ENCODE measurements at regions not wholly inside any gene's neighbourhood (a gene's known extent, or its start where the extent isn't known, plus 50 kb on each side); places are given as distances from the start of the nearest gene placed in this dataset.

DNA sequence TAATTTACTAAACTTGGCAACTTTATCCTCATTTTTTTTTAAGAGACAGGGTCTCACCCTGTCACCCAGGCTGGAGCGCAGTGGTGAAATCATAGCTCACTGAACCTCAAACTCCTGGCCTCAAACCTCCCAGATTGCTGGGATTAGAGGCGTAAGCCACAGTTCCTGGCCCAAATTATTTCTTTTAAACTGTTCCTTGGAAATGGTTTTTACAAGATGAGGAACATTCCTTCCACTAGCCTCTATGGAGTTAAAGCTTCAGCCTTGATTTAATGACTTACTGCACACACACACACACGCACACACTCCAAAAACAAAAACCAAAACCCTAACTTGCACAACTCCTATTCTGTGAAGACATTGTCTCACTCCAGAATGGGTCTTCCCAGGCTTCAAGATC lies 77.2 kb upstream of the TARS1 start:
- Histone ChIP-seq H3K4me3 (ENCODE audit: low read length) (no peak overlapping the region), H3K4me1 (ENCODE audit: control insufficient read depth, low read depth, low read length) (no peaks in the 10 kb centered on the region), H3K27ac (ENCODE audit: low read length) (no peak overlapping the region), H3K27me3 (ENCODE audit: control insufficient read depth, insufficient read depth, low read length) (no peaks in the 10 kb centered on the region), H3K9me3 (ENCODE audit: control insufficient read depth, low read depth, low read length) (peaks cover 3% of the 10 kb centered on the region), H3K9ac (ENCODE audit: low read length) (no peak overlapping the region), H3K36me3 (ENCODE audit: control insufficient read depth, low read depth, low read length) (no peaks in the 10 kb centered on the region)

DNA sequence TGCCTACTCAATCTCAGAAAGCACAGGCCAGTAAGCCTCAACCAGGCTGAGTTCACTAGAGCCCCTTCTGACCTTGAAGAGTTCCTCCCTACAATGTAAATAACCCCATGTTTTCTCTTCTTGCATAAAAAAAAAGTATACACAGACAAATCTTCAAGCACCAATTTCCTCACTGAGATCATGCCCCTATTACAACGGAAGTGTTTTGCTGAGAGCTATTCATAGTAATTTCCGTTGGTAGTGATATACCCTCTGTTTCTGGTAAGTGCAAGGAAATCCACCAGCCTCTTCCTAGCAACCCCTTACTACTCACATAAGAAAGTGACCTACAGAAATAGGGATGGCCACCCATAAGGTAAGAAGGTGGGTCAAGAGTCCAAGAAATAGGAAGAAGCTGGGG lies 76.4 kb upstream of the TARS1 start:
- Histone ChIP-seq H3K9ac (ENCODE audit: low read length) (no peak overlapping the region), H3K27me3 (ENCODE audit: control insufficient read depth, insufficient read depth, low read length) (no peaks in the 10 kb centered on the region), H3K9me3 (ENCODE audit: control insufficient read depth, low read depth, low read length) (peaks cover 3% of the 10 kb centered on the region), H3K36me3 (ENCODE audit: control insufficient read depth, low read depth, low read length) (no peaks in the 10 kb centered on the region), H3K27ac (ENCODE audit: low read length) (no peak overlapping the region), H3K4me1 (ENCODE audit: control insufficient read depth, low read depth, low read length) (no peaks in the 10 kb centered on the region), H3K4me3 (ENCODE audit: low read length) (no peak overlapping the region)

DNA sequence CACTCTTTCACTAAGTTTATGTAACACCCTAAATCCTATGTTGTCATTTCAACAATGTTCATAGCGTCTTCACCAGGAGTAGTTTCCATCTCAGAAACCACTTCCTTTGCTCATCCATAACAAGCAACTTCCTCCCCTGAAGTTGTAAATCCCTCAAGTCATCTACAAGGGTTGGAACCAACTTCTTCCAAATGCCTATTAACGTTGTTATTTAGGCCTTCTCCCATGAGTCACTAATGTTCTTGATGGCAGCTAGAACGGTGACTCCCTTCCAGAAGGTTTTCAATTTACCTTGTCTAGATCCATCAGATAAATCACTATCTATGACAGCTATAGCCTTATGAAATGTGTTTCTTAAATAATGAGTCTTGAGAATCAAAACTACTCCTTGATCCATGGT lies 73.3 kb upstream of the TARS1 start:
- H3K27ac ChIP-seq (ENCODE audit: low read length) = no peak overlapping the region
- H3K27me3 ChIP-seq (ENCODE audit: control insufficient read depth, insufficient read depth, low read length) = no peaks in the 10 kb centered on the region

DNA sequence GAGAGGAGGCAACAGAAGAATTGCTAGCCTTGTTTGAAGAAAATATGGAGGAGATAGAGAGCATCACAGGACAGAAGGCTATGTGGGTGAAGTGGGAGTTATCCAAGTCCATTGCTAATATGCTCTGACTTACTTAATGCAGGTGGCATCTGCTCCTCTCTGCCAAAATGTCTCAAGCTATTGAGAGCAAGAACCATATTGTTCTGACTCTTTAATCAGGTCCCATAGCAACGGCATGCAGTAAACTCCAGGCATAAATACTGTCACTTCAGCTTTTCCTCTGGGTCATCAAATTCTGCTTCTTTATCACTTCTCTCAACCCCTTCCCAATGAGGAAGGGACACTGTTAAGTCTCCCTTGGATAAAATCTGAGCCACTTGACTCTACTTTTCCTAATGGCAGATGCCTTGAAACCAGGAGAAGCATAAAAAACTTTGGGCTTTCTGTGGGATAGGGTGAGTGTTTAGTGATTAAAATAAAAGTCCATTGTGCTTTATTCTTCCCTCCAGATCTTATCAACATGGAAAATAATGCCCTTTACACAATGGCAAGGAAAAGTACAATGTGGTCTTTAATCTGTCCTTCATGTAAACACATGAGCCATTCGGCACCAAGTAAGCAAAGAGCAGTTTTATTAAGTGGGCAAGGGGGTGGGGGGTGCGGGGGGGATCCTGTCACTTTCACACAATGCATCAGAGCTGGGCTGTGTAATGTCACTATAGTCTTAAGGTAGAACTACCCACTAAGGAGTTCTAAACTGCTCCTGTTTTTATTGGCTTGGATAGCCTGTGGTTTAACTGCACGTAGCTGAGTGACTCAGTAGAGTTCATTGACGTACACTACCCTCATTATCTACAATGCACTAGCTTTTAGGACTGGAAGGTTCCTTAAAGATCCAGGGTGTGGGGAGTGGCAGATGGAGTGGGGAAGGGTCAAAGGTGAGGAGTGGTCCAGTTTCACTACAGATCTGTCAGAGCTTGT lies 71.0 kb upstream of the TARS1 start:
- Histone ChIP-seq H3K9ac (ENCODE audit: low read length) (no peak overlapping the region), H3K4me3 (ENCODE audit: low read length) (no peak overlapping the region), H3K27ac (ENCODE audit: low read length) (no peak overlapping the region)

More for the DNA sequence above, 73.3 kb upstream of the TARS1 start:
- Histone ChIP-seq H3K9me3 (ENCODE audit: control insufficient read depth, low read depth, low read length) (no peaks in the 10 kb centered on the region), H3K4me1 (ENCODE audit: control insufficient read depth, low read depth, low read length) (no peaks in the 10 kb centered on the region), H3K36me3 (ENCODE audit: control insufficient read depth, low read depth, low read length) (no peaks in the 10 kb centered on the region), H3K4me3 (ENCODE audit: low read length) (no peak overlapping the region), H3K9ac (ENCODE audit: low read length) (no peak overlapping the region)

DNA sequence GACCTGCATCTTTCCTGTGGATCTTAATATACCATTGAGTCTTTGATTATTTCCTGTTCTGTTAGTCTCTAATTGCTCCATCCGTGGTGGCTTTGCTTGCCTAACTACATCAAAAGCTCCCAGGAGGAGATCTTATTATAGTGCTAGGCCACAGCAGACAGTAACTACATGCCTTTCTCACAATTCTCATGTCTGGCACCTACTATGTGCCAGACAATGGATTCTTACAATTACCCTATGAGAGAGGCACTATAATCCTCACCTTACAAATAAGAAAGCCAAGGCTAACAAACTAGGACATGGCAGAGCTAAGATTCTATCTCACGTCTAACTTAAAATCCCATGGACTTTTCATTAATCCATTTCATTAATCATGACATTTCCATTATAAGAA lies 70.3 kb upstream of the TARS1 start:
- no peaks in the 10 kb centered on the region for H3K9me3 ChIP-seq (ENCODE audit: control insufficient read depth, low read depth, low read length)
- no peaks in the 10 kb centered on the region for H3K36me3 ChIP-seq (ENCODE audit: control insufficient read depth, low read depth, low read length)
- H3K4me3 ChIP-seq (ENCODE audit: low read length) = no peak overlapping the region
- H3K4me1 ChIP-seq (ENCODE audit: control insufficient read depth, low read depth, low read length) = no peaks in the 10 kb centered on the region
- no peak overlapping the region for H3K9ac ChIP-seq (ENCODE audit: low read length)
- H3K27me3 ChIP-seq (ENCODE audit: control insufficient read depth, insufficient read depth, low read length) = no peaks in the 10 kb centered on the region
- H3K27ac ChIP-seq (ENCODE audit: low read length) = no peak overlapping the region

More for the DNA sequence above, 71.0 kb upstream of the TARS1 start:
- H3K9me3 ChIP-seq (ENCODE audit: control insufficient read depth, low read depth, low read length) = no peaks in the 10 kb centered on the region
- H3K4me1 ChIP-seq (ENCODE audit: control insufficient read depth, low read depth, low read length) = no peaks in the 10 kb centered on the region
- H3K27me3 ChIP-seq (ENCODE audit: control insufficient read depth, insufficient read depth, low read length) = no peaks in the 10 kb centered on the region
- H3K36me3 ChIP-seq (ENCODE audit: control insufficient read depth, low read depth, low read length) = no peaks in the 10 kb centered on the region

DNA sequence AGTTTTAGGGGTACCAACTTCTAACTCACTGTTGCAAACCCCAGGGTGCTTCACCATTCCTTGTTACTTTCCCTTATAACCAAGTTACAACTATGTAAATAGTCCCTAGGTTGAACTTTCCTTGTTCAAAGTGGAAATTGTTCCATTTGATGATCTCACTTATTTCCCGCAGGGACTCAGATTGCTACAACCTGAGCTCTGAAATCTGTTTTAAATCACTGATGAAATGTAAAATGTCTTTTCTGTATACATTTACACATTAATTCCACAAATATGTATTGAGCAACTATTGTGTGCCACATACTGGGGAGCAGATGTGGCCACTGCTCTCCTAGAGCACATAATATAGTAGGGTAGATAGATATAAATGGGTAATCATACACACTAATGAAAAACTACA lies 69.1 kb upstream of the TARS1 start:
- no peak overlapping the region for H3K9ac ChIP-seq (ENCODE audit: low read length)
- no peaks in the 10 kb centered on the region for H3K4me1 ChIP-seq (ENCODE audit: control insufficient read depth, low read depth, low read length)
- H3K27me3 ChIP-seq (ENCODE audit: control insufficient read depth, insufficient read depth, low read length) = no peaks in the 10 kb centered on the region
- no peaks in the 10 kb centered on the region for H3K36me3 ChIP-seq (ENCODE audit: control insufficient read depth, low read depth, low read length)
- H3K9me3 ChIP-seq (ENCODE audit: control insufficient read depth, low read depth, low read length) = no peaks in the 10 kb centered on the region
- H3K27ac ChIP-seq (ENCODE audit: low read length) = no peak overlapping the region
- H3K4me3 ChIP-seq (ENCODE audit: low read length) = no peak overlapping the region

DNA sequence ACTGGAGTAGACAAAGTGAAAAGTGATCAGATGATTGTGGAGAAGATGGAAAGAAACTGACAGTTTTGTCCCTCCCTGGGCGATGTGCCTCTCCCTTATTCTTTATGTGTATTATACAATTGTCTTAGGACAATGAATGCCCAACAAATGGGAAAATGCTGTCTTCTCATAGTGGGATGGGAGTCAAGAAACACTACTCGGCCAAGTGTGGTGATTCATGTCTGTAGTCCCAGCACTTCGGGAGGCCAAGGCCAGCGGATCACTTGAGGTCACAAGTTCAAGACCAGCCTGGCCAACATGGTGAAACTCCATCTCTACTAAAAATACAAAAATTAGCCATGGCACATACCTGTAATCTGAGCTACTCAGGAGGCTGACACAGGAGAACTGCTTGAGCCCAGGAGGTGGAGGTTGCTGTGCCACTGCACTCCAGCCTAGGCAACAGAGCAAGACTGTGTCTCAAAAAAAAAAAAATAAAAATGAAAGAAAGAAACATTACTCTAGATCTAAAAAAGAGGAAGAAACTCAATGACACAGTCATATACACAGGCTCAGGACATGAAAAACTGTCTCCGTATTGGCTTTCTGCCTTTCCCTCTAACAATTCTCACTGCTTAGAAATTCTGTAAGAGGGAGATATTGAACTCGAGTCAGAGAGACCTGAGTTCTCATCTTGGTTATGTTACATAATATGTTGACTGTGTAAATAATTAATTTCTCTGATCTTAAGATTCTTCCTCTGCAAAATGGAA lies 67.9 kb upstream of the TARS1 start:
- no peaks in the 10 kb centered on the region for H3K27me3 ChIP-seq (ENCODE audit: control insufficient read depth, insufficient read depth, low read length)
- no peaks in the 10 kb centered on the region for H3K36me3 ChIP-seq (ENCODE audit: control insufficient read depth, low read depth, low read length)
- H3K27ac ChIP-seq (ENCODE audit: low read length) = no peak overlapping the region
- H3K4me1 ChIP-seq (ENCODE audit: control insufficient read depth, low read depth, low read length) = no peaks in the 10 kb centered on the region
- H3K4me3 ChIP-seq (ENCODE audit: low read length) = no peak overlapping the region
- H3K9ac ChIP-seq (ENCODE audit: low read length) = no peak overlapping the region
- H3K9me3 ChIP-seq (ENCODE audit: control insufficient read depth, low read depth, low read length) = no peaks in the 10 kb centered on the region

DNA sequence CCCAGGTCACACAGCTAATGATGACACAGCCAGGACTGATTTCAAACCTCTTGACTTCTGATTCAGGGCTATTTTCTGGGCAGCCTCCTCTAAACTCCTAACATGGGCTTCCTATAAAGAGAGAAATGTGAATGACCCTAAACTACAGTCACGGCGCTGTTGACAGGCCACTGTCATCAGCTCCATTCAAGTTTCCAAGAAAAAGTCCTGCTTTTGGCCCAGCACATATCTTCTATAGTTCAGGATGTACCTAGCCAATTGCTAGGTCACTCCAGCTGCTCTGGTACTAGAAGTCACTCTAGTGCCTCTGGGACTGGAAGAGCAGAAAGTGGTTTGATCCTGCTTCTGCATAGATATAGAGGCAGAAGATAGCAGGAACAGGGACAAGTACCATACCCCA lies 64.9 kb upstream of the TARS1 start:
- H3K4me3 ChIP-seq (ENCODE audit: low read length) = no peak overlapping the region
- no peaks in the 10 kb centered on the region for H3K9me3 ChIP-seq (ENCODE audit: control insufficient read depth, low read depth, low read length)
- H3K27ac ChIP-seq (ENCODE audit: low read length) = no peak overlapping the region
- no peak overlapping the region for H3K9ac ChIP-seq (ENCODE audit: low read length)
- no peaks in the 10 kb centered on the region for H3K27me3 ChIP-seq (ENCODE audit: control insufficient read depth, insufficient read depth, low read length)
- no peaks in the 10 kb centered on the region for H3K36me3 ChIP-seq (ENCODE audit: control insufficient read depth, low read depth, low read length)
- H3K4me1 ChIP-seq (ENCODE audit: control insufficient read depth, low read depth, low read length) = no peaks in the 10 kb centered on the region

DNA sequence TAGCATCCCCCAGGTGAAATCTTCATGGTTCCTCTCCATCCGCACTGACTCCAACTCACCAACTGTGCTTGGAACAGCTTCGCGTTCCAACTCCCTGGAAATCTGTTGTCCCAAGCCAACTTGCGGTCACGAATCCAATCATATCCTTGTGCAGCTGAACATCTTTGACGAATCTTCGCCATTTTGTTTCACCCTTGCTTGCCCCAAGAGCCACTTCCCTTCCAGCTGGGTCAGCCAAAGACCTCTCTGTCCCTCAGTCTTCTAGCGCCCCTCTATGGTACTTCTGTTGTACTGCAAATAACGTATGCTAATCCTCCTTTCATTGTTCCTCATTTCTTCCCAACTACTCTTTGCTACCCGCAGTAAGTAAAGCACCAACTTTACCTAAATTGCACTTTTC lies 61.0 kb upstream of the TARS1 start:
- Histone ChIP-seq H3K27ac (ENCODE audit: low read length) (no peak overlapping the region), H3K36me3 (ENCODE audit: control insufficient read depth, low read depth, low read length) (no peaks in the 10 kb centered on the region), H3K27me3 (ENCODE audit: control insufficient read depth, insufficient read depth, low read length) (no peaks in the 10 kb centered on the region), H3K4me1 (ENCODE audit: control insufficient read depth, low read depth, low read length) (no peaks in the 10 kb centered on the region), H3K4me3 (ENCODE audit: low read length) (no peak overlapping the region), H3K9ac (ENCODE audit: low read length) (no peak overlapping the region), H3K9me3 (ENCODE audit: control insufficient read depth, low read depth, low read length) (no peaks in the 10 kb centered on the region)

DNA sequence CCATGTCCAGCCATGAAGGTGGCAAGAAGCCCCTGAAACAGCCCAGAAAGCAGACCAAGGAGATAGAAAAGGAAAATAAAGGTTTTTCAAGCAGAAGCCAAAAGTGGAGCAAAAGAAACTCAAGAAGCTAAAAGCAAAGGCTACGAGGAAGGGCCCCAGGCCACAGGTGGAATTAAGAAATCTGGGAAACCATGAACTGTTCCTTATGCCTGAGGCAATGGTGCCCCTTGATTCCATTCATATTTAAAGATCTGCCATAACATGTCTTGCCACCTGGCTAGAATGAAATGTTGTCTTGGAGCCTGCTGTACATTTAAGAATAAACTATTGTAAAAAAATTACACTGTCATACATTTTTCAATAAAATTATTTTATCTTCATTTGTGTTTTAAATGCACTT lies 59.5 kb upstream of the TARS1 start:
- Histone ChIP-seq H3K27me3 (ENCODE audit: control insufficient read depth, insufficient read depth, low read length) (no peaks in the 10 kb centered on the region), H3K4me1 (ENCODE audit: control insufficient read depth, low read depth, low read length) (no peaks in the 10 kb centered on the region), H3K9ac (ENCODE audit: low read length) (no peak overlapping the region), H3K9me3 (ENCODE audit: control insufficient read depth, low read depth, low read length) (peaks cover 8% of the 10 kb centered on the region), H3K4me3 (ENCODE audit: low read length) (no peak overlapping the region), H3K36me3 (ENCODE audit: control insufficient read depth, low read depth, low read length) (no peaks in the 10 kb centered on the region), H3K27ac (ENCODE audit: low read length) (no peak overlapping the region)
